GM21381 (cell line): ENCODE measurements at regions not wholly inside any gene's neighbourhood (a gene's known extent, or its start where the extent isn't known, plus 50 kb on each side); places are given as distances from the start of the nearest gene placed in this dataset.

Source experiments
- ATAC-seq: cut with Tn5 transposase; IDR thresholded peaks from one replicate; pipeline ENCODE4 v1.9.1; 2021; ENCODE audit warnings: mild to moderate bottlenecking, moderate library complexity; ENCODE audit not compliant: unreplicated experiment

GRCh38 chr6:25215881-25216280, 63.3 kb upstream of the CARMIL1 start:
- no peak for ATAC-seq

- ATAC-seq, result no peak
Measured at GRCh38 chr6:25217302-25217701, 61.9 kb upstream of the CARMIL1 start.

- ATAC-seq, result no peak
Measured at GRCh38 chr6:25217829-25218228, 61.3 kb upstream of the CARMIL1 start.

GRCh38 chr6:25218346-25218745, 60.8 kb upstream of the CARMIL1 start:
- no peak for ATAC-seq

GRCh38 chr6:25219216-25219916, 59.8 kb upstream of the CARMIL1 start:
- no peak for ATAC-seq

- no peak for ATAC-seq
Measured at GRCh38 chr6:25219917-25220278, 59.3 kb upstream of the CARMIL1 start.

- ATAC-seq, result no peak
Measured at GRCh38 chr6:25220857-25221256, 58.3 kb upstream of the CARMIL1 start.

GRCh38 chr6:25222006-25222678, 57.0 kb upstream of the CARMIL1 start:
- no peak for ATAC-seq

GRCh38 chr6:25223490-25223991, 55.6 kb upstream of the CARMIL1 start:
- ATAC-seq, result no peak

- ATAC-seq, result no peak
Measured at GRCh38 chr6:25224242-25224641, 54.9 kb upstream of the CARMIL1 start.

- ATAC-seq, result no peak
Measured at GRCh38 chr6:25227854-25228253, 51.3 kb upstream of the CARMIL1 start.
